MM.1S (cell line): ENCODE measurements at regions not wholly inside any gene's neighbourhood (a gene's known extent, or its start where the extent isn't known, plus 50 kb on each side); places are given as distances from the start of the nearest gene placed in this dataset.

Experiments used
- DNase-seq: peaks from one replicate; pipeline ENCODE4 v3.0.0-alpha.2; 2015
- H2AFZ ChIP-seq: fragments of 300-600 bp; sonication (generic); 2 replicates; pipeline ENCODE4 v1.6.0; 2016; ENCODE audit warnings: antibody characterized with exemption, low read length
- H3F3A ChIP-seq: fragments of 300-600 bp; sonication (generic); 2 replicates; pipeline ENCODE4 v1.6.1; 2016; ENCODE audit warnings: mild to moderate bottlenecking, antibody characterized with exemption, low read length, moderate library complexity, mixed read lengths; ENCODE audit not compliant: insufficient read depth
- H3K27ac ChIP-seq: fragments of 300-600 bp; sonication (generic); 2 replicates; pipeline ENCODE4 v1.5.1; 2016; ENCODE audit warnings: mild to moderate bottlenecking, low read length
- H3K27me3 ChIP-seq: fragments of 300-600 bp; sonication (generic); replicated peaks from 2 replicates; pipeline ENCODE4 v1.6.0; 2016; ENCODE audit warnings: low read length; ENCODE audit not compliant: insufficient read depth
- H3K36me3 ChIP-seq: fragments of 300-600 bp; sonication (generic); replicated peaks from 2 replicates; pipeline ENCODE4 v1.6.1; 2016; ENCODE audit warnings: mild to moderate bottlenecking, low read length, mixed read lengths; ENCODE audit not compliant: insufficient read depth
- H3K4me1 ChIP-seq: fragments of 300-600 bp; sonication (generic); 2 replicates; pipeline ENCODE4 v1.6.1; 2016; ENCODE audit warnings: low read length, mixed read lengths
- H3K4me2 ChIP-seq: fragments of 300-600 bp; sonication (generic); 2 replicates; pipeline ENCODE4 v1.6.0; 2016; ENCODE audit warnings: low read depth, low read length
- H3K4me3 ChIP-seq: fragments of 300-600 bp; sonication (generic); 2 replicates; pipeline ENCODE4 v1.5.1; 2016; ENCODE audit warnings: low read length, mixed read lengths
- H3K79me2 ChIP-seq: fragments of 300-600 bp; sonication (generic); 2 replicates; pipeline ENCODE4 v1.6.1; 2016; ENCODE audit warnings: mixed run types, low read length, mixed read lengths
- H3K9ac ChIP-seq: fragments of 300-600 bp; sonication (generic); 2 replicates; pipeline ENCODE4 v1.6.1; 2016; ENCODE audit warnings: low read length, mixed read lengths
- H3K9me2 ChIP-seq: fragments of 300-600 bp; sonication (generic); replicated peaks from 2 replicates; pipeline ENCODE4 v1.6.1; 2016; ENCODE audit warnings: mild to moderate bottlenecking, low read length, mixed read lengths; ENCODE audit not compliant: insufficient read depth
- H3K9me3 ChIP-seq: fragments of 300-600 bp; sonication (generic); replicated peaks from 2 replicates; pipeline ENCODE4 v1.6.1; 2016; ENCODE audit warnings: mild to moderate bottlenecking, low read length, mixed read lengths; ENCODE audit not compliant: insufficient read depth
- H4K20me1 ChIP-seq: fragments of 300-600 bp; sonication (generic); 2 replicates; pipeline ENCODE4 v1.6.1; 2016; ENCODE audit warnings: mild to moderate bottlenecking, low read length, moderate library complexity, mixed read lengths; ENCODE audit not compliant: insufficient read depth
- CTCF ChIP-seq: fragments of 300-600 bp; sonication (generic); IDR thresholded peaks from 2 replicates; pipeline ENCODE4 v1.5.1; 2016; ENCODE audit warnings: antibody characterized with exemption, low read length, mixed read lengths
- EZH2 ChIP-seq: fragments of 300-600 bp; sonication (generic); optimal IDR thresholded peaks from 2 replicates; pipeline ENCODE3; 2017; ENCODE audit warnings: low read depth, mild to moderate bottlenecking, antibody characterized with exemption, low read length, mixed read lengths
- EZH2phosphoT487 ChIP-seq: fragments of 300-600 bp; sonication (generic); IDR thresholded peaks from 2 replicates; pipeline ENCODE4 v1.6.1; 2018; ENCODE audit warnings: antibody characterized with exemption, low read length

- TF ChIP-seq CTCF (no peak), EZH2 (no peak), EZH2phosphoT487 (no peak)
- no peaks in the 10 kb centered on the region for H3K79me2 ChIP-seq
- no peak overlapping the region for H3K27ac ChIP-seq
- H3K27me3 ChIP-seq = no peaks in the 10 kb centered on the region
- no peaks in the 10 kb centered on the region for H4K20me1 ChIP-seq
- H2AFZ ChIP-seq = no peak overlapping the region
- H3K36me3 ChIP-seq = no peaks in the 10 kb centered on the region
- no peak overlapping the region for H3K4me2 ChIP-seq
- H3K4me1 ChIP-seq = no peaks in the 10 kb centered on the region
- H3F3A ChIP-seq = no peaks in the 10 kb centered on the region
- H3K9ac ChIP-seq = no peak overlapping the region
- H3K9me3 ChIP-seq = no peaks in the 10 kb centered on the region
- no peak for DNase-seq
- no peak overlapping the region for H3K4me3 ChIP-seq
- no peaks in the 10 kb centered on the region for H3K9me2 ChIP-seq
Measured at GRCh38 chr12:83958997-83959396, 953.6 kb downstream of the SLC6A15 start.

- DNase-seq = no peak
- Histone ChIP-seq H2AFZ (no peak overlapping the region), H3F3A (no peaks in the 10 kb centered on the region), H3K79me2 (no peaks in the 10 kb centered on the region), H3K36me3 (no peaks in the 10 kb centered on the region; the same call in 1 of the 2 replicates), H3K4me1 (no peaks in the 10 kb centered on the region), H3K27ac (no peak overlapping the region), H3K4me3 (no peak overlapping the region), H3K9ac (no peak overlapping the region), H4K20me1 (no peaks in the 10 kb centered on the region), H3K4me2 (no peak overlapping the region), H3K9me3 (no peaks in the 10 kb centered on the region), H3K27me3 (no peaks in the 10 kb centered on the region), H3K9me2 (no peaks in the 10 kb centered on the region)
- TF ChIP-seq CTCF (no peak), EZH2 (no peak), EZH2phosphoT487 (no peak)
Measured at GRCh38 chr12:83954956-83955601, 957.5 kb downstream of the SLC6A15 start.

- Histone ChIP-seq H4K20me1 (no peaks in the 10 kb centered on the region), H3K27me3 (no peaks in the 10 kb centered on the region), H3K27ac (no peak overlapping the region), H3K9ac (no peak overlapping the region), H3K79me2 (no peaks in the 10 kb centered on the region), H3K36me3 (no peaks in the 10 kb centered on the region; the same call in 1 of the 2 replicates), H3K9me2 (no peaks in the 10 kb centered on the region), H3K4me3 (no peak overlapping the region), H3K4me1 (no peaks in the 10 kb centered on the region), H2AFZ (no peak overlapping the region), H3K4me2 (no peak overlapping the region), H3F3A (no peaks in the 10 kb centered on the region), H3K9me3 (no peaks in the 10 kb centered on the region)
- no peak for DNase-seq
- TF ChIP-seq EZH2phosphoT487 (no peak), EZH2 (no peak), CTCF (no peak)
Measured at GRCh38 chr12:83954071-83954789, 958.4 kb downstream of the SLC6A15 start.
